Heart right ventricle (tissue), 16 donors: ENCODE measurements at regions not wholly inside any gene's neighbourhood (a gene's known extent, or its start where the extent isn't known, plus 50 kb on each side); places are given as distances from the start of the nearest gene placed in this dataset.

ENCODE experiments used
- ATAC-seq, 8 donors: fragments of 200-7000 bp; cut with Tn5 transposase; one replicate each; pipeline ENCODE4 v1.9.1; 2020; ENCODE audit warnings: mild to moderate bottlenecking in 8 of 8, moderate library complexity in 8 of 8, moderate number of reproducible peaks in 1 of 8
- DNase-seq, 2 donors: peaks; one replicate each; pipeline ENCODE4 v3.0.0-alpha.2; 2020
- H3K27ac ChIP-seq, 10 donors: fragments of 200-600 bp; sonication (generic) in 2 of 10; one replicate each; pipeline versions ENCODE4 v1.5.0 to v1.8.0; 2020 to 2022; ENCODE audit warnings: mild to moderate bottlenecking in 3 of 10
- H3K27me3 ChIP-seq, 7 donors: fragments of 200-600 bp; one replicate each; pipeline ENCODE4 v1.8.0; 2021 to 2022; ENCODE audit warnings: mild to moderate bottlenecking in 2 of 7
- H3K36me3 ChIP-seq, 9 donors: fragments of 200-600 bp; sonication (generic) in 1 of 9; one replicate each; pipeline versions ENCODE4 v1.5.0 to v1.8.0; 2020 to 2022; ENCODE audit warnings: mild to moderate bottlenecking in 2 of 9
- H3K4me1 ChIP-seq, 9 donors: fragments of 200-600 bp; sonication (generic) in 1 of 9; one replicate each; pipeline versions ENCODE4 v1.5.0 to v1.8.0; 2020 to 2022; ENCODE audit warnings: mild to moderate bottlenecking in 4 of 9
- H3K4me3 ChIP-seq, 10 donors: fragments of 200-600 bp; sonication (generic) in 2 of 10; one replicate each; pipeline versions ENCODE4 v1.5.0 to v1.8.0; 2020 to 2022; ENCODE audit warnings: mild to moderate bottlenecking in 7 of 10, moderate library complexity in 2 of 10
- H3K9me3 ChIP-seq, 11 donors: fragments of 200-600 bp in 10 of 11; sonication (generic) in 2 of 11; one replicate each; pipeline versions ENCODE4 v1.5.0 to v1.8.0; 2013 to 2022; ENCODE audit warnings: mild to moderate bottlenecking in 2 of 11, control low read depth in 1 of 11, moderate library complexity in 1 of 11
- CTCF ChIP-seq, 9 donors: fragments of 200-600 bp; sonication (generic) in 2 of 9; IDR thresholded peaks; one replicate each; pipeline versions ENCODE4 v1.5.0 to v1.8.0; 2021 to 2022; ENCODE audit warnings: antibody characterized with exemption in 9 of 9, mild to moderate bottlenecking in 5 of 9, moderate library complexity in 1 of 9
- WGBS, 2 donors: extraction: QIAGEN DNeasy Blood & Tissue Kit; methylation state at CpG; one replicate each; pipeline ENCODE4 v1.1.7; 2013; ENCODE audit warnings: inconsistent platforms in 1 of 2; 5-methylcytosine and 5-hydroxymethylcytosine counted together
- intact Hi-C, 10 donors: fragments of 100-400 bp; cut with DNase I; formaldehyde crosslinking; loops; one replicate each; pipeline versions ENCODE4 v1.11.1 to v1.14.2; 2022
- donor health status: Arrhythmogenic right ventricular cardiomyopathy.
- donor health status: ischemic (EF 13 %, LVEDD 7.1; RV severe dilation, severe dysfunction).
- donor health status: healthy with polysubstance abuse.
- donor health status: DM: no; HTN: yes; CAD: no.
- donor health status: DM: no; HTN: no; CAD: no.
- donor health status: ischemic (EF 25% LVEDD 6.9; RV normal size, moderate dysfunction).
- donor health status: ischemic (EF 25% LVEDD 5.7; RV mildly dilated, moderate dysfunction).
- donor health status: healthy.
- donor health status: DM: yes; HTN: yes; CAD: no.
- donor health status: Ischemic cardiomyopathy.
- donor health status: ischemic (EF 35%, LVEDD 5.7; RV mildly dilated, moderate dysfunction).
- donor health status: nonischemic (EF 11% LVEDD 7.7; RV severe dilation, severe dysfunction).
- donor health status: DM: yes; HTN: yes; CAD: no.
- donor health status: PGD.
- donor health status: ischemic (EF 29% LVEDD 5.4; RV normal size, mild dysfunction).
- donor health status: nonischemic (EF 23%, LVEDD 6.1; RV moderate dilation, normal function).

GRCh38 chr1:218982482-218982881 is 191.2 kb upstream of the LYPLAL1 start:
- no peak for TF ChIP-seq CTCF (IDR thresholded peaks at IDR 0.05)

GRCh38 chr1:218983433-218983832 is 190.2 kb upstream of the LYPLAL1 start:
- no peak for DNase-seq
- no peaks in the 10 kb centered on the region for H3K4me1 ChIP-seq
- TF ChIP-seq CTCF (IDR thresholded peaks at IDR 0.05) = no peak
- WGBS, 2 donors = 95 to 98% methylated on average over 9 of the region's 9 CpGs
- peaks cover 0 to 8% (median 0%) of the 10 kb centered on the region in 11 donors for H3K9me3 ChIP-seq
- no peak for ATAC-seq
- H3K36me3 ChIP-seq = no peaks in the 10 kb centered on the region
- no peak overlapping the region for H3K4me3 ChIP-seq
- no peaks in the 10 kb centered on the region for H3K27me3 ChIP-seq
- intact Hi-C loops = no loop called here
- no peak overlapping the region for H3K27ac ChIP-seq

More at GRCh38 chr1:218982482-218982881, 191.2 kb upstream of the LYPLAL1 start:
- intact Hi-C loops = no loop called here
- DNase-seq (no peak), ATAC-seq (no peak)
- Histone ChIP-seq H3K36me3 (no peaks in the 10 kb centered on the region), H3K9me3 (peaks cover 0 to 7% (median 0%) of the 10 kb centered on the region in 11 donors), H3K27ac (no peak overlapping the region), H3K4me3 (no peak overlapping the region), H3K27me3 (no peaks in the 10 kb centered on the region), H3K4me1 (no peaks in the 10 kb centered on the region)
- WGBS, 2 donors = 78 to 93% methylated on average over 6 of the region's 6 CpGs

DNA sequence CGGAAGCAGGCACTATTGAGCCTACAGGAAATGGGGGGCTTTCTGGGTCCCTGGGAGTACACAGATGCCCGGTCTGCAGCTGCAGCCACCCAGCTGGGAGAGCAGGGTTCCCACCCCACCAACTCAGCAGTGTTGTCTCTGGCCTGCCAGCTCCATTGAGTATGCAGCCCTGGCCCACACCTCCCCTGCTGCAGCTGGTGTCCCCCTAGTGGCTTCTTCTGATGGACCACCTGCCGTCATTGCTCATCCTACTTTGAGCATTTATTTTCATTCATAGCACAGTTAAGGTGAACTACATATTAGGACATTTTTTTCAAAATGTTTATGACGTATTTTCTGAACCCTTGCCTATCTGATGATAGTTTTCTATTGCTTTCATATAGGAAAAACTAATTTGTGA is 189.8 kb upstream of the LYPLAL1 start:
- no peak for DNase-seq

DNA sequence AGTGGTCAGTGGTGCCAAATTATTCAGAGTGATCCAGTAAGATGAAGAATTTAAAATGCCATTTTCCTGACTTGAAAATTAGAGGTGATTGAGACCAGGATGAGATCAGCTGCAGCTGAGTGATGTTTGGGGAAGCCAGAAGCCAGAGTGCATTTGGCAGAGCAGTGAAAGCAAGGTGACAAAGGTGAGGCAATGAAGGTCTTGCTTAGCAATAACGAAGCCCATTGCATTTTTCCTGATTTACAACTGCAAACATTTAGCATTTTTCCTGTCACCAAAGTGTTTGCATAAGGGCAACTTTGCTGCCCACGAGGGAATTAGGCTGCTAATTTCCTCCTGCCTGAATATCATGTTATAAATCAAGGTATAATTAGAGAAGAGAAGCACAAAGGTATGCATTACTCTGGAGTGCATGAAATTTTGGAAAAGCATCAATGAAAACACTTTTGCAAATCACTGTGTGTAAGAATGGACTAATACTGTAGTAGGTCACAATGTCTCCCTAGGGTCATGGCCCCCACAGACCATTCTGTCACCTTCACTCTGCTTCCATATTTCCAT is 188.2 kb upstream of the LYPLAL1 start:
- TF ChIP-seq CTCF (IDR thresholded peaks at IDR 0.05) = no peak
- peaks cover 0 to 14% (median 0%) of the 10 kb centered on the region in 11 donors for H3K9me3 ChIP-seq
- H3K27me3 ChIP-seq = no peaks in the 10 kb centered on the region
- no peaks in the 10 kb centered on the region for H3K36me3 ChIP-seq
- H3K4me3 ChIP-seq = no peak overlapping the region
- WGBS, 2 donors = 61 to 73% methylated on average over 2 of the region's 2 CpGs
- DNase-seq = no peak
- no peaks in the 10 kb centered on the region for H3K4me1 ChIP-seq
- intact Hi-C loops = no loop called here
- H3K27ac ChIP-seq = no peak overlapping the region
- no peak for ATAC-seq

More for the DNA sequence above, 189.8 kb upstream of the LYPLAL1 start:
- intact Hi-C loops = no loop called here
- no peak for ATAC-seq
- no peaks in the 10 kb centered on the region for H3K27me3 ChIP-seq
- H3K36me3 ChIP-seq = no peaks in the 10 kb centered on the region
- WGBS, 2 donors = 87 to 91% methylated on average over 4 of the region's 4 CpGs
- no peak overlapping the region for H3K27ac ChIP-seq
- TF ChIP-seq CTCF (IDR thresholded peaks at IDR 0.05) = peak in 3 of 9 donors; percentile 19 to 24 (median 19)
- H3K4me3 ChIP-seq = no peak overlapping the region
- H3K4me1 ChIP-seq = no peaks in the 10 kb centered on the region
- peaks cover 0 to 12% (median 0%) of the 10 kb centered on the region in 11 donors for H3K9me3 ChIP-seq
